GM18505 (cell line): ENCODE measurements at regions not wholly inside any gene's neighbourhood (a gene's known extent, or its start where the extent isn't known, plus 50 kb on each side); places are given as distances from the start of the nearest gene placed in this dataset.

Experiments
- ATAC-seq: cut with Tn5 transposase; IDR thresholded peaks from one replicate; pipeline ENCODE4 v1.9.1; 2021; ENCODE audit not compliant: unreplicated experiment
- POLR2A ChIP-seq: IDR thresholded peaks from 4 replicates; pipeline ENCODE4 v1.6.1; 2011; ENCODE audit warnings: borderline replicate concordance; ENCODE audit not compliant: insufficient read depth, insufficient read length; ENCODE audit errors: extremely low read depth

GRCh38 chr10:129396021-129396722, 70.9 kb upstream of the MGMT start:
- no peak for ATAC-seq

GRCh38 chr10:129397198-129397974, 69.7 kb upstream of the MGMT start:
- ATAC-seq: no peak
- no peak for TF ChIP-seq POLR2A

More at GRCh38 chr10:129396021-129396722, 70.9 kb upstream of the MGMT start:
- no peak for TF ChIP-seq POLR2A

GRCh38 chr10:129398711-129399141, 68.3 kb upstream of the MGMT start:
- TF ChIP-seq POLR2A: no peak
- no peak for ATAC-seq

GRCh38 chr10:129400426-129400825, 66.6 kb upstream of the MGMT start:
- no peak for ATAC-seq
- TF ChIP-seq POLR2A: no peak

GRCh38 chr10:129402459-129402858, 64.6 kb upstream of the MGMT start:
- TF ChIP-seq POLR2A: no peak
- ATAC-seq: no peak

- ATAC-seq: no peak
- no peak for TF ChIP-seq POLR2A
Measured at GRCh38 chr10:129404091-129404490, 63.0 kb upstream of the MGMT start.

- TF ChIP-seq POLR2A: no peak
- ATAC-seq: no peak
Measured at GRCh38 chr10:129405389-129405788, 61.7 kb upstream of the MGMT start.

- no peak for TF ChIP-seq POLR2A
- no peak for ATAC-seq
Measured at GRCh38 chr10:129410688-129411392, 56.2 kb upstream of the MGMT start.

GRCh38 chr10:129411393-129411705, 55.7 kb upstream of the MGMT start:
- ATAC-seq: no peak
- TF ChIP-seq POLR2A: no peak

- no peak for ATAC-seq
- no peak for TF ChIP-seq POLR2A
Measured at GRCh38 chr10:129411772-129412171, 55.3 kb upstream of the MGMT start.

- no peak for ATAC-seq
- TF ChIP-seq POLR2A: no peak
Measured at GRCh38 chr10:129413024-129413423, 54.0 kb upstream of the MGMT start.

GRCh38 chr10:129415215-129416140, 51.6 kb upstream of the MGMT start:
- no peak for TF ChIP-seq POLR2A
- ATAC-seq: no peak

- no peak for TF ChIP-seq POLR2A
Measured at GRCh38 chr10:129416155-129416554, 50.9 kb upstream of the MGMT start.

More at GRCh38 chr10:129416155-129416554, 50.9 kb upstream of the MGMT start:
- ATAC-seq: no peak
